ENCODE measurements at regions not wholly inside any gene's neighbourhood (a gene's known extent, or its start where the extent isn't known, plus 50 kb on each side); places are given as distances from the start of the nearest gene placed in this dataset.
A peak's percentile ranks its signal among the peaks of the same experiment; 100 is the strongest.

GRCh38 chr1:244919320-244920282 is 55.3 kb upstream of the HNRNPU start:
- H2AFZ ChIP-seq (ENCODE audit: low read length): peak overlapping the region; percentile 92
- H4K20me1 ChIP-seq (ENCODE audit: insufficient read depth, low read length): no peaks in the 10 kb centered on the region
- TF ChIP-seq CTCF (IDR thresholded peaks at IDR 0.05; ENCODE audit: extremely low read depth, low read depth, low read length): no peak
- H3K27ac ChIP-seq (ENCODE audit: low read depth, low read length): no peak overlapping the region
- no peaks in the 10 kb centered on the region for H3K36me3 ChIP-seq (ENCODE audit: insufficient read depth, low read length)
- H3K79me2 ChIP-seq (ENCODE audit: insufficient read depth, low read length): no peaks in the 10 kb centered on the region
- peak overlapping the region; percentile 94 for H3K4me2 ChIP-seq (ENCODE audit: insufficient read depth, low read length)
- peaks cover 6% of the 10 kb centered on the region for H3K4me1 ChIP-seq (ENCODE audit: insufficient read depth, low read length)
- no peak for DNase-seq (ENCODE audit: insufficient read length, low spot score, missing footprints)
- H3K4me3 ChIP-seq (ENCODE audit: insufficient read depth, low read length): peak overlapping the region; percentile 74
- H3K27me3 ChIP-seq (ENCODE audit: insufficient read depth, low read length): peaks cover 2% of the 10 kb centered on the region
- no peaks in the 10 kb centered on the region for H3K9me3 ChIP-seq (ENCODE audit: low read depth, low read length)

- Histone ChIP-seq H3K4me2 (ENCODE audit: insufficient read depth, low read length) (peak overlapping the region; percentile 94), H3K4me1 (ENCODE audit: insufficient read depth, low read length) (peaks cover 6% of the 10 kb centered on the region), H3K27ac (ENCODE audit: low read depth, low read length) (no peak overlapping the region), H3K4me3 (ENCODE audit: insufficient read depth, low read length) (peak overlapping the region; percentile 74), H3K79me2 (ENCODE audit: insufficient read depth, low read length) (no peaks in the 10 kb centered on the region), H3K9me3 (ENCODE audit: low read depth, low read length) (no peaks in the 10 kb centered on the region), H2AFZ (ENCODE audit: low read length) (peak overlapping the region; percentile 92), H4K20me1 (ENCODE audit: insufficient read depth, low read length) (no peaks in the 10 kb centered on the region), H3K36me3 (ENCODE audit: insufficient read depth, low read length) (no peaks in the 10 kb centered on the region), H3K27me3 (ENCODE audit: insufficient read depth, low read length) (peaks cover 2% of the 10 kb centered on the region)
- DNase-seq (ENCODE audit: insufficient read length, low spot score, missing footprints): peak; percentile 71
- TF ChIP-seq CTCF (IDR thresholded peaks at IDR 0.05; ENCODE audit: extremely low read depth, low read depth, low read length): no peak
These were observed 54.3 kb upstream of the HNRNPU start for GRCh38 chr1:244918421-244919319.

- Histone ChIP-seq H3K9me3 (ENCODE audit: low read depth, low read length) (no peaks in the 10 kb centered on the region), H3K27me3 (ENCODE audit: insufficient read depth, low read length) (no peaks in the 10 kb centered on the region), H2AFZ (ENCODE audit: low read length) (no peak overlapping the region), H3K79me2 (ENCODE audit: insufficient read depth, low read length) (no peaks in the 10 kb centered on the region), H3K4me1 (ENCODE audit: insufficient read depth, low read length) (peaks cover 6% of the 10 kb centered on the region), H4K20me1 (ENCODE audit: insufficient read depth, low read length) (no peaks in the 10 kb centered on the region), H3K4me2 (ENCODE audit: insufficient read depth, low read length) (no peak overlapping the region), H3K4me3 (ENCODE audit: insufficient read depth, low read length) (no peak overlapping the region), H3K27ac (ENCODE audit: low read depth, low read length) (no peak overlapping the region), H3K36me3 (ENCODE audit: insufficient read depth, low read length) (no peaks in the 10 kb centered on the region)
- TF ChIP-seq CTCF (IDR thresholded peaks at IDR 0.05; ENCODE audit: extremely low read depth, low read depth, low read length): no peak
- no peak for DNase-seq (ENCODE audit: insufficient read length, low spot score, missing footprints)
These were observed 52.8 kb upstream of the HNRNPU start for GRCh38 chr1:244917073-244917670.

All from osteoblast (primary cell).